ENCODE measurements at regions not wholly inside any gene's neighbourhood (a gene's known extent, or its start where the extent isn't known, plus 50 kb on each side); places are given as distances from the start of the nearest gene placed in this dataset.

DNA sequence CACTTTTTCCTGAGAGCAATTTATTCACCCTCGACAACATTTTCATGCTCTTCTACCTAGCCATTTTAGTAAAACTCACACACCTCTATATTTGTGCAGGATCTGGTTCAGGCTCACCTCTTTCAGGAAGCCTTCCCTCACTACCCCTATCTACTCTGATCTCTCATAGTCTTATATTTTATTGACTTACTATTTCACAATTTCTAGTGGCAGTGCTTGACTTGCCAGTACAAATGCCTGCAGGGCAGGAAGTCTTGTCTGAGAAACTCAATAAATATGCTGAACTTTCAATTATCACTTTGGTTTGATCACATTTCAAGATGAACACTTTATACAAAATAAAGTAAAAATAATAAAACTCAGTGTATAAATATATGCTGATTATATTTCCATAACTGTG, 226.8 kb downstream of the CETN3 start:
- no peak overlapping the region for H3K4me3 ChIP-seq (ENCODE audit: low read length)
- DNase-seq (ENCODE audit: low read depth): peak; percentile 76
- TF ChIP-seq, protein P1, sequence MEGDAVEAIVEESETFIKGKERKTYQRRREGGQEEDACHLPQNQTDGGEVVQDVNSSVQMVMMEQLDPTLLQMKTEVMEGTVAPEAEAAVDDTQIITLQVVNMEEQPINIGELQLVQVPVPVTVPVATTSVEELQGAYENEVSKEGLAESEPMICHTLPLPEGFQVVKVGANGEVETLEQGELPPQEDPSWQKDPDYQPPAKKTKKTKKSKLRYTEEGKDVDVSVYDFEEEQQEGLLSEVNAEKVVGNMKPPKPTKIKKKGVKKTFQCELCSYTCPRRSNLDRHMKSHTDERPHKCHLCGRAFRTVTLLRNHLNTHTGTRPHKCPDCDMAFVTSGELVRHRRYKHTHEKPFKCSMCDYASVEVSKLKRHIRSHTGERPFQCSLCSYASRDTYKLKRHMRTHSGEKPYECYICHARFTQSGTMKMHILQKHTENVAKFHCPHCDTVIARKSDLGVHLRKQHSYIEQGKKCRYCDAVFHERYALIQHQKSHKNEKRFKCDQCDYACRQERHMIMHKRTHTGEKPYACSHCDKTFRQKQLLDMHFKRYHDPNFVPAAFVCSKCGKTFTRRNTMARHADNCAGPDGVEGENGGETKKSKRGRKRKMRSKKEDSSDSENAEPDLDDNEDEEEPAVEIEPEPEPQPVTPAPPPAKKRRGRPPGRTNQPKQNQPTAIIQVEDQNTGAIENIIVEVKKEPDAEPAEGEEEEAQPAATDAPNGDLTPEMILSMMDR (IDR thresholded peaks at IDR 0.05; ENCODE audit: insufficient read depth, low read depth, low read length, missing control alignments): no peak

GRCh38 chr5:90174236-90174635, 235.3 kb downstream of the CETN3 start:
- no peak for DNase-seq (ENCODE audit: low read depth)
- TF ChIP-seq, protein P1 (IDR thresholded peaks at IDR 0.05; ENCODE audit: insufficient read depth, low read depth, low read length, missing control alignments): no peak
- H3K4me3 ChIP-seq (ENCODE audit: low read length): no peak overlapping the region

DNA sequence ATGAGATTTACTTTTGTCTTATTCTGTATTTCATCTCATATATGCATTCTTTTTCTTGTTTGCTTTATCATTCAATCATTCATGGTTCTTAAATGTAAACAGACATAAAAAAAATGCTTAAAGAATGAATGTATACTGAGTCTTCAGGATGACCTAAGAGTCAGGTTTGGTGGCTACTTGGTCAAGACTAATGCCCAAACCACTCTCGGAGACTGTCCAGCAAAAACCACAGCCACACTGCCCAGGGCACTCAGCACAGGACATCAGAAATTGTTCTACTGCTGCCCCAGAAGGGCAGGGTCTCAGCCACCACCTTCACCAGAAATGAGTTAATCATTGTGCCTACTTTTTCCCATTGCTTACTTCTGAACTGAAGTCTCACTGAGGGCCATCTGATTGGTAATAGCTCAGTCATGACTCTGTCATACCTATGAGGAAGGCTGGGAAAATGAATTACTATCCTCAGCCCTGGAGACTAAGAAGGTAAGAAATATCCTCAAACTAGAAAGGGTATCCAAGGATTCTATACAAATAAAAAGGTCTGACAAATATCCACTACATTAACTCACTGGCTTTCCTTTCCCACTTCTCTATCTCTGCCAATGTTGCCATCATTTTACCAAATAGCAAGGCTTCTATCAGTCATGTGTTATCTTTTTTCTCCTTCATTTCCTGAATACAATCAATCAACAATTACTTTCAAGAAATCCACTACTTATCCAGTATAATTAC, 236.1 kb downstream of the CETN3 start:
- DNase-seq (ENCODE audit: low read depth): peak; percentile 13
- TF ChIP-seq, protein P1 (IDR thresholded peaks at IDR 0.05; ENCODE audit: insufficient read depth, low read depth, low read length, missing control alignments): no peak

GRCh38 chr5:90171466-90171865, 238.1 kb downstream of the CETN3 start:
- no peak overlapping the region for H3K4me3 ChIP-seq (ENCODE audit: low read length)
- TF ChIP-seq, protein P1 (IDR thresholded peaks at IDR 0.05; ENCODE audit: insufficient read depth, low read depth, low read length, missing control alignments): no peak
- DNase-seq (ENCODE audit: low read depth): no peak

More for the DNA sequence above, 236.1 kb downstream of the CETN3 start:
- H3K4me3 ChIP-seq (ENCODE audit: low read length): no peak overlapping the region

- TF ChIP-seq, protein P1 (IDR thresholded peaks at IDR 0.05; ENCODE audit: insufficient read depth, low read depth, low read length, missing control alignments): no peak
- no peak overlapping the region for H3K4me3 ChIP-seq (ENCODE audit: low read length)
- DNase-seq (ENCODE audit: low read depth): no peak
Measured at GRCh38 chr5:90170261-90170660, 239.3 kb downstream of the CETN3 start.

- no peak for DNase-seq (ENCODE audit: low read depth)
- TF ChIP-seq, protein P1 (IDR thresholded peaks at IDR 0.05; ENCODE audit: insufficient read depth, low read depth, low read length, missing control alignments): no peak
- no peak overlapping the region for H3K4me3 ChIP-seq (ENCODE audit: low read length)
Measured at GRCh38 chr5:90169078-90169477, 240.5 kb downstream of the CETN3 start.

GRCh38 chr5:90168399-90168798, 241.2 kb downstream of the CETN3 start:
- TF ChIP-seq, protein P1 (IDR thresholded peaks at IDR 0.05; ENCODE audit: insufficient read depth, low read depth, low read length, missing control alignments): no peak
- no peak overlapping the region for H3K4me3 ChIP-seq (ENCODE audit: low read length)
- DNase-seq (ENCODE audit: low read depth): no peak
